ENCODE measurements at regions not wholly inside any gene's neighbourhood (a gene's known extent, or its start where the extent isn't known, plus 50 kb on each side); places are given as distances from the start of the nearest gene placed in this dataset.

- no peak for TF ChIP-seq USF1 (IDR thresholded peaks at IDR 0.05)
- TF ChIP-seq ZBTB7A (IDR thresholded peaks at IDR 0.05; ENCODE audit: low read depth) = no peak
- no peak for TF ChIP-seq TEAD4 (IDR thresholded peaks at IDR 0.05)
- no peak for TF ChIP-seq TCF12 (IDR thresholded peaks at IDR 0.05; ENCODE audit: low read depth)
- TF ChIP-seq FOXM1 (IDR thresholded peaks at IDR 0.05; ENCODE audit: borderline replicate concordance, low read depth) = no peak
Observed at GRCh38 chr15:56537881-56538280, 72.9 kb upstream of the MNS1 start.

DNA sequence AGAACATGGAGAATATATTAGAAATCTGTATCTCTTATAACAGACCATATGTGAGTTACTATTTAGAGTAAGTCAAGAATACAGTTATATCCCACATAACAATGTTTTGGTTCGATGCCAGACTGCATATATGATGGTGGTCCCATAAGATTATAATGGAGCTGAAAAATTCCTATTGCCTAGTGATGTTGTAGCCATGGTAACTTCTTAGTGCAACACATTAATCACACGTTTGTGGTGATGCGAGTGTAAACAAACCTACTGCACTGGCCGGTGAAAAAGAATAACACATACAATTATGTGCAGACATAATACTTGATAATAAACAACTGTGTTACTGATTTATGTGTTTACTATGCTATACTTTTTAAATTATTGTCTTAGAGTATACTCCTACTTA lies 69.8 kb upstream of the MNS1 start:
- TF ChIP-seq MAX (IDR thresholded peaks at IDR 0.05) (no peak), EGR1 (IDR thresholded peaks at IDR 0.05) (no peak), ZBTB7A (IDR thresholded peaks at IDR 0.05; ENCODE audit: low read depth) (no peak), EP300 (IDR thresholded peaks at IDR 0.05; ENCODE audit: borderline replicate concordance) (no peak), CREB1 (IDR thresholded peaks at IDR 0.05; ENCODE audit: low read depth) (no peak), TEAD4 (IDR thresholded peaks at IDR 0.05) (no peak), YY1 (IDR thresholded peaks at IDR 0.05; ENCODE audit: low read depth) (no peak), CEBPB (IDR thresholded peaks at IDR 0.05) (no peak), RAD21 (IDR thresholded peaks at IDR 0.05; ENCODE audit: low read depth) (no peak), NFIC (IDR thresholded peaks at IDR 0.05) (no peak), TAF1 (IDR thresholded peaks at IDR 0.05; ENCODE audit: low read depth) (no peak), FOXM1 (IDR thresholded peaks at IDR 0.05; ENCODE audit: borderline replicate concordance, low read depth) (no peak)
- TF ChIP-seq, protein P1, sequence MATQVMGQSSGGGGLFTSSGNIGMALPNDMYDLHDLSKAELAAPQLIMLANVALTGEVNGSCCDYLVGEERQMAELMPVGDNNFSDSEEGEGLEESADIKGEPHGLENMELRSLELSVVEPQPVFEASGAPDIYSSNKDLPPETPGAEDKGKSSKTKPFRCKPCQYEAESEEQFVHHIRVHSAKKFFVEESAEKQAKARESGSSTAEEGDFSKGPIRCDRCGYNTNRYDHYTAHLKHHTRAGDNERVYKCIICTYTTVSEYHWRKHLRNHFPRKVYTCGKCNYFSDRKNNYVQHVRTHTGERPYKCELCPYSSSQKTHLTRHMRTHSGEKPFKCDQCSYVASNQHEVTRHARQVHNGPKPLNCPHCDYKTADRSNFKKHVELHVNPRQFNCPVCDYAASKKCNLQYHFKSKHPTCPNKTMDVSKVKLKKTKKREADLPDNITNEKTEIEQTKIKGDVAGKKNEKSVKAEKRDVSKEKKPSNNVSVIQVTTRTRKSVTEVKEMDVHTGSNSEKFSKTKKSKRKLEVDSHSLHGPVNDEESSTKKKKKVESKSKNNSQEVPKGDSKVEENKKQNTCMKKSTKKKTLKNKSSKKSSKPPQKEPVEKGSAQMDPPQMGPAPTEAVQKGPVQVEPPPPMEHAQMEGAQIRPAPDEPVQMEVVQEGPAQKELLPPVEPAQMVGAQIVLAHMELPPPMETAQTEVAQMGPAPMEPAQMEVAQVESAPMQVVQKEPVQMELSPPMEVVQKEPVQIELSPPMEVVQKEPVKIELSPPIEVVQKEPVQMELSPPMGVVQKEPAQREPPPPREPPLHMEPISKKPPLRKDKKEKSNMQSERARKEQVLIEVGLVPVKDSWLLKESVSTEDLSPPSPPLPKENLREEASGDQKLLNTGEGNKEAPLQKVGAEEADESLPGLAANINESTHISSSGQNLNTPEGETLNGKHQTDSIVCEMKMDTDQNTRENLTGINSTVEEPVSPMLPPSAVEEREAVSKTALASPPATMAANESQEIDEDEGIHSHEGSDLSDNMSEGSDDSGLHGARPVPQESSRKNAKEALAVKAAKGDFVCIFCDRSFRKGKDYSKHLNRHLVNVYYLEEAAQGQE (IDR thresholded peaks at IDR 0.05; ENCODE audit: low read depth) = no peak

DNA sequence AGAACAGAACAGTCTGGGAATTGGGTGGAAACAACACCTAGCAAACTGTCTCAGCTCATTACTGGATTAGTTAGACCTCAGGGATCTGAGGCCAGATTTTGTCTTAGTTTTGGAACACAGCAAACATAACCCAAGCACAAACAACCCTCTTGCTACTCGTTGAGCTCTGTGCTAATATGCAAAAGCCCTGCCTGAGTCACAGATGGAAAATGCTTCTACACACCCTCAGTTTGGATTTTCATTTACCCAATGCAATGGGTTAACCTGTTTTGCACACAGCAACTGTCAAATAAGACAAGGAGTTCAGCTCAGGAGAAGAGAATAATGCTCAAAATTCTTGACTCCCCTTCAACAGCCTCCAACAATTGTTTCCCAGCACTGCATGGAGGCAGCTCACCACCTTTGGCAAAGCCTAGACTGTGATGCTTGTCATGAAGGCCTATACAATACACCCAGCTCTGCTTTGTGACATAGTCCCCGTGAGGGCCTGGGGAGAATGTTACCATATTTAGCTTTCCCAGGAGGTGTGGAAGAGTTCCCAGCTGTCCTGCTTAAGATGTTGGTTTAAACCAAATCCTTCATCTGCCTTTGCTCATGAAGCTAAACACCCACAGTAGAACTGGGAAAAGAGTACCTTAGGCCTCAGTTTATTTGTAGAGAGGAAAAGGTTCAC lies 68.9 kb upstream of the MNS1 start:
- no peak for TF ChIP-seq CEBPB (IDR thresholded peaks at IDR 0.05)
- TF ChIP-seq, protein P1 (IDR thresholded peaks at IDR 0.05; ENCODE audit: low read depth) = no peak
- no peak for TF ChIP-seq USF1 (IDR thresholded peaks at IDR 0.05)
- TF ChIP-seq MAX (IDR thresholded peaks at IDR 0.05) = no peak
- no peak for TF ChIP-seq RAD21 (IDR thresholded peaks at IDR 0.05; ENCODE audit: low read depth)
- TF ChIP-seq YY1 (IDR thresholded peaks at IDR 0.05; ENCODE audit: low read depth) = no peak
- no peak for TF ChIP-seq FOXM1 (IDR thresholded peaks at IDR 0.05; ENCODE audit: borderline replicate concordance, low read depth)
- no peak for TF ChIP-seq TAF1 (IDR thresholded peaks at IDR 0.05; ENCODE audit: low read depth)
- no peak for TF ChIP-seq EP300 (IDR thresholded peaks at IDR 0.05; ENCODE audit: borderline replicate concordance)

GRCh38 chr15:56532721-56533460 lies 68.0 kb upstream of the MNS1 start:
- TF ChIP-seq ZBTB7A (IDR thresholded peaks at IDR 0.05; ENCODE audit: low read depth) (no peak), MAX (IDR thresholded peaks at IDR 0.05) (no peak), USF1 (IDR thresholded peaks at IDR 0.05) (no peak), TAF1 (IDR thresholded peaks at IDR 0.05; ENCODE audit: low read depth) (no peak), CEBPB (IDR thresholded peaks at IDR 0.05) (no peak), YY1 (IDR thresholded peaks at IDR 0.05; ENCODE audit: low read depth) (no peak)

- TF ChIP-seq NFIC (IDR thresholded peaks at IDR 0.05) (no peak), CREB1 (IDR thresholded peaks at IDR 0.05; ENCODE audit: low read depth) (no peak), EGR1 (IDR thresholded peaks at IDR 0.05) (no peak), TEAD4 (IDR thresholded peaks at IDR 0.05) (no peak), FOXM1 (IDR thresholded peaks at IDR 0.05; ENCODE audit: borderline replicate concordance, low read depth) (no peak), CEBPB (IDR thresholded peaks at IDR 0.05) (no peak), RAD21 (IDR thresholded peaks at IDR 0.05; ENCODE audit: low read depth) (no peak), USF1 (IDR thresholded peaks at IDR 0.05) (no peak), ZBTB7A (IDR thresholded peaks at IDR 0.05; ENCODE audit: low read depth) (no peak), YY1 (IDR thresholded peaks at IDR 0.05; ENCODE audit: low read depth) (no peak), TAF1 (IDR thresholded peaks at IDR 0.05; ENCODE audit: low read depth) (no peak), TCF12 (IDR thresholded peaks at IDR 0.05; ENCODE audit: low read depth) (no peak), MAX (IDR thresholded peaks at IDR 0.05) (no peak), EP300 (IDR thresholded peaks at IDR 0.05; ENCODE audit: borderline replicate concordance) (no peak)
- TF ChIP-seq, protein P1 (IDR thresholded peaks at IDR 0.05; ENCODE audit: low read depth) = no peak
Observed at GRCh38 chr15:56530157-56530556, 65.2 kb upstream of the MNS1 start.
